Endothelial cell of umbilical vein (primary cell): ENCODE measurements at regions not wholly inside any gene's neighbourhood (a gene's known extent, or its start where the extent isn't known, plus 50 kb on each side); places are given as distances from the start of the nearest gene placed in this dataset.

Source experiments
- BruUV-seq: library from RNA; stranded (reverse); fragments of 400-500 nt; replicated peaks from 2 replicates; lab custom pipeline; 2021; lab: Mats Ljungman, UMichigan
- CTCF ChIA-PET: fragments of 300-600, 350-600 bp; sonication (Branson Sonifier 250); formaldehyde crosslinking; loops from one replicate; lab custom pipeline; 2021; ENCODE audit warnings: antibody characterized with exemption, inconsistent platforms; lab: Charles Lee
- POLR2A ChIA-PET: fragments of 300-600, 350-600 bp; sonication (Branson Sonifier 250); formaldehyde crosslinking; loops from one replicate; lab custom pipeline; 2021; ENCODE audit warnings: antibody characterized with exemption, inconsistent platforms; lab: Charles Lee
- DNase-seq: peaks from one replicate; pipeline ENCODE4 v3.0.0-alpha.2; 2011; ENCODE audit warnings: low read depth, low spot score
- FAIRE-seq: peaks from 2 replicates; lab custom pipeline; 2011; peaks lifted over from hg19 to GRCh38; lab: Jason Lieb, UNC
- H2AFZ ChIP-seq: 2 replicates; pipeline ENCODE4 v1.6.0; 2012; ENCODE audit warnings: low read depth, low read length, control low read depth, inconsistent platforms
- H3K27ac ChIP-seq: 2 replicates; pipeline ENCODE4 v1.5.1; 2011; ENCODE audit warnings: low read depth, mild to moderate bottlenecking, control low read depth, low read length, moderate library complexity; ENCODE audit not compliant: insufficient read depth
- H3K27me3 ChIP-seq, 2 experiments: 2 replicates each; pipeline versions ENCODE4 v1.6.0 to v1.6.1; 2011; ENCODE audit warnings: low read length in 2 of 2, mixed read lengths in 1 of 2; ENCODE audit not compliant: control insufficient read depth in 2 of 2, insufficient read depth in 2 of 2
- H3K36me3 ChIP-seq, 2 experiments: 2 replicates in 1 of 2; 3 replicates in 1 of 2; pipeline ENCODE4 v1.5.1; 2011; ENCODE audit warnings: low read length in 2 of 2, mild to moderate bottlenecking in 1 of 2, moderate library complexity in 1 of 2; ENCODE audit not compliant: control insufficient read depth in 2 of 2, insufficient read depth in 2 of 2; ENCODE audit errors: extremely low read depth in 1 of 2
- H3K4me1 ChIP-seq: 3 replicates; pipeline ENCODE4 v1.5.1; 2011; ENCODE audit warnings: mild to moderate bottlenecking, low read length; ENCODE audit not compliant: control insufficient read depth, insufficient read depth; ENCODE audit errors: extremely low read depth
- H3K4me2 ChIP-seq: 2 replicates; pipeline ENCODE4 v1.6.1; 2011; ENCODE audit warnings: low read length, control low read depth, mixed read lengths; ENCODE audit not compliant: insufficient read depth
- H3K4me3 ChIP-seq, 3 experiments: fragments of 200-600 bp in 1 of 3; sonication (generic), shearing (Covaris generic) in 1 of 3; replicated peaks in 1 of 3; 2 replicates each; pipeline ENCODE4 v1.5.1; 2011 to 2016; ENCODE audit warnings: control low read depth in 3 of 3, low read length in 3 of 3, mild to moderate bottlenecking in 2 of 3, inconsistent platforms in 1 of 3, low read depth in 1 of 3, moderate library complexity in 1 of 3; ENCODE audit not compliant: insufficient read depth in 1 of 3
- H3K79me2 ChIP-seq: 2 replicates; pipeline ENCODE4 v1.6.0; 2012; ENCODE audit warnings: low read length, inconsistent platforms; ENCODE audit not compliant: control insufficient read depth, insufficient read depth
- H3K9ac ChIP-seq: replicated peaks from 2 replicates; pipeline ENCODE3; 2011; ENCODE audit warnings: low read length, control low read depth; ENCODE audit not compliant: insufficient read depth; ENCODE audit errors: extremely low read depth
- H3K9me1 ChIP-seq: replicated peaks from 3 replicates; pipeline ENCODE4 v1.6.0; 2011; ENCODE audit warnings: mild to moderate bottlenecking, low read length; ENCODE audit not compliant: control insufficient read depth, insufficient read depth; ENCODE audit errors: extremely low read depth
- H3K9me3 ChIP-seq: replicated peaks from 2 replicates; pipeline ENCODE4 v1.5.1; 2012; ENCODE audit warnings: low read length, inconsistent platforms; ENCODE audit not compliant: control insufficient read depth, insufficient read depth
- H4K20me1 ChIP-seq: replicated peaks from 2 replicates; pipeline ENCODE3; 2011; ENCODE audit warnings: mild to moderate bottlenecking, low read length; ENCODE audit not compliant: control insufficient read depth, insufficient read depth; ENCODE audit errors: extremely low read depth
- EZH2 ChIP-seq: IDR thresholded peaks from 2 replicates; pipeline ENCODE4 v1.6.1; 2012; ENCODE audit warnings: borderline replicate concordance, low read depth, mild to moderate bottlenecking, moderate library complexity, low read length, inconsistent platforms; ENCODE audit not compliant: severe bottlenecking
- FOS ChIP-seq: IDR thresholded peaks from 2 replicates; pipeline ENCODE4 v1.6.1; 2011; ENCODE audit warnings: mild to moderate bottlenecking, low read length, moderate library complexity, borderline replicate concordance; ENCODE audit not compliant: insufficient read depth
- GATA2 ChIP-seq: IDR thresholded peaks from 2 replicates; pipeline ENCODE4 v1.7.0; 2011; ENCODE audit warnings: low read depth, mild to moderate bottlenecking, moderate library complexity, mixed read lengths, low read length; ENCODE audit not compliant: insufficient read length, insufficient read depth
- JUN ChIP-seq: IDR thresholded peaks from 2 replicates; pipeline ENCODE4 v1.6.1; 2011; ENCODE audit warnings: borderline replicate concordance, low read depth; ENCODE audit not compliant: insufficient read length, insufficient read depth
- MAX ChIP-seq: IDR thresholded peaks from 2 replicates; pipeline ENCODE4 v1.6.1; 2011; ENCODE audit not compliant: insufficient read depth, insufficient read length
- MYC ChIP-seq: IDR thresholded peaks from one replicate; pipeline ENCODE4 v1.6.1; 2011; ENCODE audit warnings: mild to moderate bottlenecking, low read depth, low read length
- POLR2A ChIP-seq: IDR thresholded peaks from 2 replicates; pipeline ENCODE4 v1.6.1; 2012; ENCODE audit warnings: low read depth, mild to moderate bottlenecking, control low read depth, low read length
- POLR2AphosphoS5 ChIP-seq: IDR thresholded peaks from 2 replicates; pipeline ENCODE4 v1.6.1; 2012; ENCODE audit warnings: low read depth, mild to moderate bottlenecking, control low read depth, low read length, moderate library complexity; ENCODE audit not compliant: insufficient read depth
- dilution Hi-C: fragments of 300-500 bp; cut with MboI; formaldehyde crosslinking; loops from one replicate; pipeline ENCODE4 v1.15.0; 2019; ENCODE audit warnings: low sequenced_read_pairs; ENCODE audit not compliant: extremely low pct_ligation_motif_present
- intact Hi-C: fragments of 100-400 bp; cut with micrococcal nuclease; formaldehyde crosslinking; loops from one replicate; pipeline ENCODE4 v1.10.0; 2022
- TF ChIP-seq, protein P1 (sequence below), 2 donors: IDR thresholded peaks; 1 replicate in 1 of 2; 2 replicates in 1 of 2; pipeline ENCODE4 v1.5.1; 2011; ENCODE audit warnings: low read length in 2 of 2, mild to moderate bottlenecking in 2 of 2, moderate library complexity in 2 of 2, control low read depth in 1 of 2, inconsistent platforms in 1 of 2, low read depth in 1 of 2; ENCODE audit not compliant: insufficient read depth in 1 of 2; ENCODE audit errors: extremely low read depth in 1 of 2

DNA sequence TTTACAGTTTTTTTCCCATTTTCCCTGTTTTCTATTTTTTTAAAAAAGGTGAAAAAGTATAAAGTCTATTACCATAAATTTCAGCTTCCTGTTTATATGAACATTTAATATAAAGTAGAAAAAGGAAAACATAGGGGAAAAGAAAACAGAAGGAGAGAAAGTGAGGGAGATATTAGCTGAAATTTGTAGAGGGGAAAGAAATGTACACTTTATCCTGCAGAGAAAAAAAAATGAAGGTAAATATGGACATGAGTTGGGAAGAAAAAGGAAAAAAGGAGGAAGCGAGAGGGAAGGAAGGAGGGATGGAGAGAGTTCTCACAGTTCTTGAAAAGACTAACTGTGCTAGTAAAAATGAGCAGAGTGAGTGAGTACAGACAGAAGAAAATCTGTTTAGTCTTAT lies 91.6 kb upstream of the BTG1 start:
- no TSS peak for BruUV-seq
- ChIA-PET POLR2A (no interaction called here), CTCF (no interaction called here)
- FAIRE-seq = no peak
- no peaks in the 10 kb centered on the region for H4K20me1 ChIP-seq
- no peaks in the 10 kb centered on the region for H3K27me3 ChIP-seq
- H3K79me2 ChIP-seq = no peaks in the 10 kb centered on the region
- H2AFZ ChIP-seq = no peak overlapping the region
- H3K4me2 ChIP-seq = no peak overlapping the region
- no peak for TF ChIP-seq JUN
- TF ChIP-seq, protein P1, sequence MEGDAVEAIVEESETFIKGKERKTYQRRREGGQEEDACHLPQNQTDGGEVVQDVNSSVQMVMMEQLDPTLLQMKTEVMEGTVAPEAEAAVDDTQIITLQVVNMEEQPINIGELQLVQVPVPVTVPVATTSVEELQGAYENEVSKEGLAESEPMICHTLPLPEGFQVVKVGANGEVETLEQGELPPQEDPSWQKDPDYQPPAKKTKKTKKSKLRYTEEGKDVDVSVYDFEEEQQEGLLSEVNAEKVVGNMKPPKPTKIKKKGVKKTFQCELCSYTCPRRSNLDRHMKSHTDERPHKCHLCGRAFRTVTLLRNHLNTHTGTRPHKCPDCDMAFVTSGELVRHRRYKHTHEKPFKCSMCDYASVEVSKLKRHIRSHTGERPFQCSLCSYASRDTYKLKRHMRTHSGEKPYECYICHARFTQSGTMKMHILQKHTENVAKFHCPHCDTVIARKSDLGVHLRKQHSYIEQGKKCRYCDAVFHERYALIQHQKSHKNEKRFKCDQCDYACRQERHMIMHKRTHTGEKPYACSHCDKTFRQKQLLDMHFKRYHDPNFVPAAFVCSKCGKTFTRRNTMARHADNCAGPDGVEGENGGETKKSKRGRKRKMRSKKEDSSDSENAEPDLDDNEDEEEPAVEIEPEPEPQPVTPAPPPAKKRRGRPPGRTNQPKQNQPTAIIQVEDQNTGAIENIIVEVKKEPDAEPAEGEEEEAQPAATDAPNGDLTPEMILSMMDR (IDR thresholded peaks at IDR 0.05; ENCODE audit: extremely low read depth in 1 of 2, insufficient read depth in 1 of 2, low read depth in 1 of 2, low read length in 2 of 2) = no peak
- no peak for TF ChIP-seq MAX
- no peak for TF ChIP-seq FOS
- TF ChIP-seq MYC = no peak
- no peak for TF ChIP-seq EZH2
- no peak for TF ChIP-seq GATA2
- TF ChIP-seq POLR2AphosphoS5 = no peak
- TF ChIP-seq POLR2A = no peak
- H3K9ac ChIP-seq = no peak overlapping the region
- dilution Hi-C loops = no loop called here
- H3K4me1 ChIP-seq = no peaks in the 10 kb centered on the region
- H3K36me3 ChIP-seq = no peaks in the 10 kb centered on the region
- no peak overlapping the region for H3K27ac ChIP-seq
- H3K9me1 ChIP-seq = no peaks in the 10 kb centered on the region
- no peak for DNase-seq
- intact Hi-C loops = no loop called here
- H3K4me3 ChIP-seq = no peak overlapping the region
- H3K9me3 ChIP-seq = no peaks in the 10 kb centered on the region
